Heart left ventricle (tissue), 16 donors: ENCODE measurements at regions not wholly inside any gene's neighbourhood (a gene's known extent, or its start where the extent isn't known, plus 50 kb on each side); places are given as distances from the start of the nearest gene placed in this dataset.

Experiments used
- ATAC-seq, 4 donors: fragments of 200-7000 bp; cut with Tn5 transposase; one replicate each; pipeline ENCODE4 v1.9.1; 2020 to 2022; ENCODE audit warnings: moderate library complexity in 4 of 4, mild to moderate bottlenecking in 3 of 4, moderate number of reproducible peaks in 1 of 4
- DNase-seq, 5 donors: peaks; one replicate each; pipeline ENCODE4 v3.0.0-alpha.2; 2020
- H3K27ac ChIP-seq, 12 donors: fragments of 200-600 bp; sonication (generic) in 4 of 12; one replicate each; pipeline versions ENCODE4 v1.5.0 to v1.8.0; 2016 to 2022; ENCODE audit warnings: mild to moderate bottlenecking in 2 of 12
- H3K27me3 ChIP-seq, 9 donors: fragments of 200-600 bp; sonication (generic) in 2 of 9; one replicate each; pipeline versions ENCODE4 v1.5.1 to v1.8.0; 2016 to 2022; ENCODE audit warnings: mild to moderate bottlenecking in 3 of 9
- H3K36me3 ChIP-seq, 9 donors: fragments of 200-600 bp; sonication (generic) in 2 of 9; one replicate each; pipeline versions ENCODE4 v1.5.0 to v1.8.0; 2018 to 2022; ENCODE audit warnings: mild to moderate bottlenecking in 2 of 9
- H3K4me1 ChIP-seq, 12 donors: fragments of 200-600 bp; sonication (generic) in 4 of 12; one replicate each; pipeline versions ENCODE4 v1.5.0 to v1.8.0; 2016 to 2022; ENCODE audit warnings: mild to moderate bottlenecking in 3 of 12
- H3K4me3 ChIP-seq, 12 donors: fragments of 200-600 bp; sonication (generic) in 4 of 12; one replicate each; pipeline versions ENCODE4 v1.5.0 to v1.8.0; 2017 to 2022; ENCODE audit warnings: mild to moderate bottlenecking in 9 of 12, moderate library complexity in 4 of 12
- H3K9me3 ChIP-seq, 12 donors: fragments of 200-600 bp; sonication (generic) in 4 of 12; one replicate each; pipeline versions ENCODE4 v1.5.0 to v1.8.0; 2016 to 2022; ENCODE audit warnings: mild to moderate bottlenecking in 1 of 12
- POLR2A ChIP-seq, 2 donors: fragments of 450-650 bp; IDR thresholded peaks; one replicate each; pipeline ENCODE4 v1.6.1; 2017; ENCODE audit warnings: antibody characterized with exemption in 2 of 2, mild to moderate bottlenecking in 2 of 2, moderate library complexity in 2 of 2
- whole genome bisulfite sequencing, 4 donors: extraction: QIAGEN DNeasy Blood & Tissue Kit in 2 of 4; methylation state at CpG; one replicate each; pipeline versions ENCODE4 v1.1.5 to v1.1.7; 2013 to 2018; 5-methylcytosine and 5-hydroxymethylcytosine counted together
- intact Hi-C, 10 donors: fragments of 100-400 bp; cut with DNase I; formaldehyde crosslinking; loops; one replicate each; pipeline versions ENCODE4 v1.11.1 to v1.14.2; 2022
- TF ChIP-seq, protein P1 (sequence below), 12 donors: fragments of 200-600 bp; sonication (generic) in 4 of 12; IDR thresholded peaks; one replicate each; pipeline versions ENCODE4 v1.5.0 to v1.8.0; 2018 to 2022; ENCODE audit warnings: antibody characterized with exemption in 12 of 12, mild to moderate bottlenecking in 5 of 12
- donor health status: ischemic (EF 13 %, LVEDD 7.1; RV severe dilation, severe dysfunction).
- donor health status: healthy with polysubstance abuse.
- donor health status: DM: no; HTN: yes; CAD: no.
- donor health status: DM: no; HTN: no; CAD: no.
- donor health status: ischemic (EF 25% LVEDD 6.9; RV normal size, moderate dysfunction).
- donor health status: ischemic (EF 25% LVEDD 5.7; RV mildly dilated, moderate dysfunction).
- donor health status: healthy.
- donor health status: DM: yes; HTN: yes; CAD: no.
- donor health status: ischemic (EF 35%, LVEDD 5.7; RV mildly dilated, moderate dysfunction).
- donor health status: nonischemic (EF 11% LVEDD 7.7; RV severe dilation, severe dysfunction).
- donor health status: DM: yes; HTN: yes; CAD: no.
- donor health status: PGD.
- donor health status: ischemic (EF 29% LVEDD 5.4; RV normal size, mild dysfunction).
- donor health status: nonischemic (EF 23%, LVEDD 6.1; RV moderate dilation, normal function).

- peaks cover 0 to 3% (median 0%) of the 10 kb centered on the region in 12 donors for H3K9me3 ChIP-seq
- intact Hi-C loops: no loop called here
- no peak for TF ChIP-seq POLR2A (IDR thresholded peaks at IDR 0.05)
- TF ChIP-seq, protein P1, sequence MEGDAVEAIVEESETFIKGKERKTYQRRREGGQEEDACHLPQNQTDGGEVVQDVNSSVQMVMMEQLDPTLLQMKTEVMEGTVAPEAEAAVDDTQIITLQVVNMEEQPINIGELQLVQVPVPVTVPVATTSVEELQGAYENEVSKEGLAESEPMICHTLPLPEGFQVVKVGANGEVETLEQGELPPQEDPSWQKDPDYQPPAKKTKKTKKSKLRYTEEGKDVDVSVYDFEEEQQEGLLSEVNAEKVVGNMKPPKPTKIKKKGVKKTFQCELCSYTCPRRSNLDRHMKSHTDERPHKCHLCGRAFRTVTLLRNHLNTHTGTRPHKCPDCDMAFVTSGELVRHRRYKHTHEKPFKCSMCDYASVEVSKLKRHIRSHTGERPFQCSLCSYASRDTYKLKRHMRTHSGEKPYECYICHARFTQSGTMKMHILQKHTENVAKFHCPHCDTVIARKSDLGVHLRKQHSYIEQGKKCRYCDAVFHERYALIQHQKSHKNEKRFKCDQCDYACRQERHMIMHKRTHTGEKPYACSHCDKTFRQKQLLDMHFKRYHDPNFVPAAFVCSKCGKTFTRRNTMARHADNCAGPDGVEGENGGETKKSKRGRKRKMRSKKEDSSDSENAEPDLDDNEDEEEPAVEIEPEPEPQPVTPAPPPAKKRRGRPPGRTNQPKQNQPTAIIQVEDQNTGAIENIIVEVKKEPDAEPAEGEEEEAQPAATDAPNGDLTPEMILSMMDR (IDR thresholded peaks at IDR 0.05): no peak
- 88 to 96% (median 89%) methylated on average over 1 of the region's 1 CpG for WGBS, 4 donors
- H3K27me3 ChIP-seq: no peaks in the 10 kb centered on the region
- H3K36me3 ChIP-seq: no peaks in the 10 kb centered on the region
- H3K4me1 ChIP-seq: no peaks in the 10 kb centered on the region
- no peak for ATAC-seq
- no peak overlapping the region for H3K27ac ChIP-seq
- DNase-seq: no peak
- H3K4me3 ChIP-seq: no peak overlapping the region
Observed at GRCh38 chr18:66159451-66159850, 408.6 kb downstream of the CDH7 start.

- Histone ChIP-seq H3K27me3 (no peaks in the 10 kb centered on the region), H3K36me3 (no peaks in the 10 kb centered on the region), H3K4me1 (no peaks in the 10 kb centered on the region), H3K9me3 (no peaks in the 10 kb centered on the region), H3K27ac (no peak overlapping the region), H3K4me3 (no peak overlapping the region)
- DNase-seq (no peak), ATAC-seq (no peak)
- intact Hi-C loops: no loop called here
- TF ChIP-seq, protein P1 (IDR thresholded peaks at IDR 0.05): no peak
- TF ChIP-seq POLR2A (IDR thresholded peaks at IDR 0.05): no peak
Observed at GRCh38 chr18:66156946-66157687, 406.3 kb downstream of the CDH7 start.

- Histone ChIP-seq H3K36me3 (no peaks in the 10 kb centered on the region), H3K9me3 (peaks cover 0 to 5% (median 0%) of the 10 kb centered on the region in 12 donors), H3K4me3 (no peak overlapping the region), H3K27me3 (no peaks in the 10 kb centered on the region), H3K27ac (no peak overlapping the region), H3K4me1 (no peaks in the 10 kb centered on the region)
- DNase-seq (no peak), ATAC-seq (no peak)
- 79 to 88% (median 83%) methylated on average over 1 of the region's 1 CpG for WGBS, 4 donors
- intact Hi-C loops: no loop called here
- TF ChIP-seq, protein P1 (IDR thresholded peaks at IDR 0.05): no peak
- no peak for TF ChIP-seq POLR2A (IDR thresholded peaks at IDR 0.05)
Observed at GRCh38 chr18:66150650-66151049, 399.8 kb downstream of the CDH7 start.

DNA sequence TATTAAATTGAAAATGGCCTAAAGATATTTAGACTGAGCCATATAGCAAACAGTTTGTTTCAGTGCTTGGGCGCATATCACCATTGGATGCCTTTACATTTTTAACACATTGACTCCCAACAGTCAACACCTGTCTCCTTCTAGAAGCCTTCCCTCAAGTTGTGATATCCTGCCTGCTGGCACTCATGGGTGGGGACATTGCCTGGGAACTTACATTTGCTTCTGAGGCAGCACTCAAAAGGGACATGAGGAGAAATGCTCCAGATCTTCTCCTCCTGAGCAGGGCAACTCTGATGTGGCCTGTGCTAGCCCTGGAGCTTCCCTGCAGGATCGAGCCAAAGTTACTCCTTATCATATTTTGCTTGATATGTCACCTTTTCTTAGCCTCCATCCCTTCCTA is 392.2 kb downstream of the CDH7 start:
- H3K4me3 ChIP-seq: no peak overlapping the region
- ATAC-seq: no peak
- intact Hi-C loops: no loop called here

More for the DNA sequence above, 392.2 kb downstream of the CDH7 start:
- DNase-seq: no peak
- TF ChIP-seq POLR2A (IDR thresholded peaks at IDR 0.05): no peak
- TF ChIP-seq, protein P1 (IDR thresholded peaks at IDR 0.05): no peak
- H3K27me3 ChIP-seq: no peaks in the 10 kb centered on the region
- peaks cover 0 to 4% (median 0%) of the 10 kb centered on the region in 12 donors for H3K4me1 ChIP-seq
- peaks cover 0 to 5% (median 0%) of the 10 kb centered on the region in 12 donors for H3K9me3 ChIP-seq
- H3K27ac ChIP-seq: no peak overlapping the region
- H3K36me3 ChIP-seq: no peaks in the 10 kb centered on the region
- WGBS, 4 donors: 63 to 73% (median 67%) methylated on average over 2 of the region's 2 CpGs
